ENCODE measurements at regions not wholly inside any gene's neighbourhood (a gene's known extent, or its start where the extent isn't known, plus 50 kb on each side); places are given as distances from the start of the nearest gene placed in this dataset.

DNA sequence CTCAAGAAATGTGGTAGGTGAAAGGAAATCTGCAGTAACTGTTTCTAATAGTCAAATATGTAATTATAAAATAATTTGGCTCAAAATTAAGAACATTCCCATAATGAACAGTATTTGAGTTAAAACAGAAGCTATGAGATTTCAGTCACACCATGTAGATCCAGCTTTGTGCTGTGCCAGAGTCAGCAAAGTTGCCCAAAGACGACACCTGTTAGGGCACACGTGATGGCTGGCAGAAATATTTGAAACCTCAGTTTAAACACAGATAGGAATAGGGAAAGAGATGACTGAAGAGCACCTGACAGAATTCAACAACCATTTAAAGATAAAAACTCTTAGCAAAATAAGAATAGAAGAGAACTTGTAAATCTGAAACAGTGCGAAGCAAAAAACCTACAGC, 129.3 kb downstream of the CD83 start:
- Histone ChIP-seq H3K27me3 (ENCODE audit: control insufficient read depth, insufficient read depth, low read length) (no peaks in the 10 kb centered on the region), H3K4me3 (ENCODE audit: low read depth, low read length) (no peak overlapping the region), H3K36me3 (ENCODE audit: control insufficient read depth, insufficient read depth, low read length) (no peaks in the 10 kb centered on the region)
- FAIRE-seq: no peak
- no peak for TF ChIP-seq CTCF (IDR thresholded peaks at IDR 0.05; ENCODE audit: insufficient read depth, low read length, severe bottlenecking)
- DNase-seq (ENCODE audit: low read depth): no peak

DNA sequence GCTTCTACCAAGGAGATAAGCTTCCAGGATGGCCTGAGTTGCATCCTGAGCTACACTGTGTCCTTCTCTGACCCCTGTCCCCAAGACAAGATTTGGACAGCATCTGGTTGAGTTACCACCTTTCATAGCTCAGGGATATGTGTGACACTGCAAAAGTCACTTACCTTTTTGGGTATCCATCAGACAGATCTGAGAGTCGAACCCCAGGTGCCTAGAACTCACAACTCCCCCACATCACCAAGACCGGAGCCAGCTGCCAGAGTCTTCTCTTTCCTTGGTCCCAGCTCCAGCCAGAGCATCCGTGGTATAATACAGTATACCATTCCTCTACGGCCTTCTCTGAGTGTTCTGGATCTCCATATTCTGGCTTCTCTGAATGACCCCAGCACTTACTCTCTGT, 133.0 kb downstream of the CD83 start:
- H3K36me3 ChIP-seq (ENCODE audit: control insufficient read depth, insufficient read depth, low read length): no peaks in the 10 kb centered on the region
- H3K4me3 ChIP-seq (ENCODE audit: low read depth, low read length): no peak overlapping the region
- DNase-seq (ENCODE audit: low read depth) (no peak), FAIRE-seq (no peak)
- H3K27me3 ChIP-seq (ENCODE audit: control insufficient read depth, insufficient read depth, low read length): no peaks in the 10 kb centered on the region
- no peak for TF ChIP-seq CTCF (IDR thresholded peaks at IDR 0.05; ENCODE audit: insufficient read depth, low read length, severe bottlenecking)

- no peak for DNase-seq (ENCODE audit: low read depth)
- FAIRE-seq: no peak
- TF ChIP-seq CTCF (IDR thresholded peaks at IDR 0.05; ENCODE audit: insufficient read depth, low read length, severe bottlenecking): no peak
Measured at GRCh38 chr6:14252271-14252850, 134.8 kb downstream of the CD83 start.

DNA sequence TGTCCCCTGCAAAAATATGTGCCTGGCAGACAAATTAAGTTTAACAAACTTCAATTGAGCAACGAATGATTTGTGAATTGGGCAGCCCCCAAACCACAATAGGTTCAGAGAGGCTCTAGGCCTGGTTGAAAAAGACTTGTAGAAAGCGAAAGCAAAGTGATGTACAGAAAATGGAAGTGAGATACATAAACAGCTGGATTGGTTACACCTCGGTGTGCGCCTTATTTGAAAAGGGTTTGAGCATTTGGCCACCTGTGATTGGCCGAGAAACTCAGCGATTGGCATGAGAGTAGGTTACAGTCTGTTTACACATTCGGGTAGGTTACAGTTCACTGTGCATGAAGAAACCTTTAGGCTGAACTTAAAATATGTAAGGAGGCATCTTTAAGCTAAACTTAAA, 136.9 kb downstream of the CD83 start:
- FAIRE-seq (peak; percentile 40), DNase-seq (ENCODE audit: low read depth) (no peak)
- Histone ChIP-seq H3K36me3 (ENCODE audit: control insufficient read depth, insufficient read depth, low read length) (no peaks in the 10 kb centered on the region), H3K4me3 (ENCODE audit: low read depth, low read length) (no peak overlapping the region), H3K27me3 (ENCODE audit: control insufficient read depth, insufficient read depth, low read length) (no peaks in the 10 kb centered on the region)
- TF ChIP-seq CTCF (IDR thresholded peaks at IDR 0.05; ENCODE audit: insufficient read depth, low read length, severe bottlenecking): no peak

More at GRCh38 chr6:14252271-14252850, 134.8 kb downstream of the CD83 start:
- no peak overlapping the region for H3K4me3 ChIP-seq (ENCODE audit: low read depth, low read length)
- no peaks in the 10 kb centered on the region for H3K36me3 ChIP-seq (ENCODE audit: control insufficient read depth, insufficient read depth, low read length)
- H3K27me3 ChIP-seq (ENCODE audit: control insufficient read depth, insufficient read depth, low read length): no peaks in the 10 kb centered on the region

- H3K36me3 ChIP-seq (ENCODE audit: control insufficient read depth, insufficient read depth, low read length): no peaks in the 10 kb centered on the region
- TF ChIP-seq CTCF (IDR thresholded peaks at IDR 0.05; ENCODE audit: insufficient read depth, low read length, severe bottlenecking): no peak
- no peaks in the 10 kb centered on the region for H3K27me3 ChIP-seq (ENCODE audit: control insufficient read depth, insufficient read depth, low read length)
- H3K4me3 ChIP-seq (ENCODE audit: low read depth, low read length): no peak overlapping the region
- no peak for FAIRE-seq
- no peak for DNase-seq (ENCODE audit: low read depth)
Measured at GRCh38 chr6:14255916-14256315, 138.3 kb downstream of the CD83 start.

DNA sequence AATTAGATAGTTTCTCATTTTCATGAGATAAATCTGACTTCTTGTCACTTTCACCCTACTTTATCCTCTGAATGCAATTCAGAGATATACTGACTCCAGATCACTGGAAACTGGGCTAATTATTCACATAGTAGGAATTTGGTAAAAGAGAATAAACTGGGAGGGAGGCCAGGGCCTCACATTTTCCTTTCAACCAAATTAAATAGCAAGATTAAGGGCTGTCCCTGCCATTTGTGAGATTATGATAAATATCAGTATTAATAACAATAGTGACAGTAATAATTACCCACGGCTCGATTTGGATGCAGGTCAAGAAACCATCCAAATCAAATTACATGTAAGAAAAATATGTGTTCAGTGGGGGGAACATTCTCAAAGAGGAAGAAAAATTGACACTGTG, 140.5 kb downstream of the CD83 start:
- H3K36me3 ChIP-seq (ENCODE audit: control insufficient read depth, insufficient read depth, low read length): no peaks in the 10 kb centered on the region
- FAIRE-seq: no peak
- no peak for DNase-seq (ENCODE audit: low read depth)

More for the DNA sequence above, 140.5 kb downstream of the CD83 start:
- Histone ChIP-seq H3K27me3 (ENCODE audit: control insufficient read depth, insufficient read depth, low read length) (no peaks in the 10 kb centered on the region), H3K4me3 (ENCODE audit: low read depth, low read length) (no peak overlapping the region)
- TF ChIP-seq CTCF (IDR thresholded peaks at IDR 0.05; ENCODE audit: insufficient read depth, low read length, severe bottlenecking): no peak
